ENCODE measurements at regions not wholly inside any gene's neighbourhood (a gene's known extent, or its start where the extent isn't known, plus 50 kb on each side); places are given as distances from the start of the nearest gene placed in this dataset.
"Not testable (repeated sequence)": the region's sequence is repeated elsewhere in the genome, so short reads cannot be mapped to it uniquely, and the experiment has no call there.

- DNase-seq (ENCODE audit: low read depth) = no peak
These were observed 251.5 kb upstream of the RASGEF1B start for GRCh38 chr4:81723019-81723884.

- DNase-seq (ENCODE audit: low read depth) = no peak
These were observed 250.7 kb upstream of the RASGEF1B start for GRCh38 chr4:81722290-81722851.

GRCh38 chr4:81715757-81716156 is 244.1 kb upstream of the RASGEF1B start:
- no peak for DNase-seq (ENCODE audit: low read depth)

GRCh38 chr4:81715357-81715756 is 243.7 kb upstream of the RASGEF1B start:
- DNase-seq (ENCODE audit: low read depth) = not testable (repeated sequence)

DNA sequence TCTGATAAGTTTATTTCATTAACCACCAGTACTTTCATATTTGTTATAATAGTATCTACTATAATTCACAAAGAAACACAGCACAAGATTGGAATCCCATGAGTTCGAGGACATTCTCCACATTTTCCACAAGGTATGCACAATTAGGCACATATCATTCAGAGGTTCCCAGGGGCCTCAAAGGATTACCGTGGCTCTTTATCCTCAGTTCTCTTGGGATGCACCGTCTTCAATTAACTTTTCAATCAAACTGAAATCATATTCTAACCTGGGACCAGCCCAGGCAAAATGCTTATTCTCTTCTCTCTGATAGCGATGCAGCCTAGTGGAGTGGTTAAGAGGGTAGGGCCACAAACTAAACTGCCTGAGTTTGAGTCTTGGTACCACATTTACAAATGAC is 242.6 kb upstream of the RASGEF1B start:
- no peak for DNase-seq (ENCODE audit: low read depth)

DNA sequence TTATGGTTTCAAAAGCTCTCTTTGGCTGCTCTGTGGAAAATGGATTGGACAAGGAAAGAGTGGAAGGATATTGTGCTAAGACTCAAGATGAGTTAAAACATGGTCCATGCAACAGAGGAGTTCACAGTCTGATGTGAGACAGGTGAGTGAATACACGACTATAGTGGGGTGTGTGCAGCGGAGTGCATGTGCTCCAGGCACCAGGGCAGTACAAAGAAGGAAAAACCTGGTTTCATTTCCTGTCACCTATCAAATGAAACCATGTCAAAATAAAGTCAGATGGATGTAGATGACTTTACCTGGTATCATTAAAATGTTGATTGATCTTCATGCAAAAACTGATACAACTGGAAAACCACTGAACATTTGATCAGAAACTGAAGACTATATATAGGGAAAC is 241.0 kb upstream of the RASGEF1B start:
- no peak for DNase-seq (ENCODE audit: low read depth)

DNA sequence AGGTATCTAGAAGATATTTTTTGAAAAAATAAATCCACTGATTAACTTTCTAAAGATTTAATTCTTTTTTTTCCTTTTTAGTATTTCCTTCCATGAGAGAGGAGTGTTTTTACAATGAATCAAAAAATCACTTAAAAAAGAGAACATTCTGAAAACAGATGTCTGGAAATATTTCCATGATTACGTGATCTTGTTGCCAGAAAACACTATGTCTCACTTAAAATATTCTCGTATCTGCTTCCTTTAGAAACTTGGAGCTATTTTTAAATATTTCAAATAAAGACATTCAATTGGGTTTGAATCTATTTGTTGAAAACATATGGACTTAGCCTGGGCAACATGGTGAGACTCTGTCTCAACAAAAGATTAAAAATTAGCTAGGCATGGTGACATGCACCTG is 232.8 kb upstream of the RASGEF1B start:
- no peak for DNase-seq (ENCODE audit: low read depth)

DNA sequence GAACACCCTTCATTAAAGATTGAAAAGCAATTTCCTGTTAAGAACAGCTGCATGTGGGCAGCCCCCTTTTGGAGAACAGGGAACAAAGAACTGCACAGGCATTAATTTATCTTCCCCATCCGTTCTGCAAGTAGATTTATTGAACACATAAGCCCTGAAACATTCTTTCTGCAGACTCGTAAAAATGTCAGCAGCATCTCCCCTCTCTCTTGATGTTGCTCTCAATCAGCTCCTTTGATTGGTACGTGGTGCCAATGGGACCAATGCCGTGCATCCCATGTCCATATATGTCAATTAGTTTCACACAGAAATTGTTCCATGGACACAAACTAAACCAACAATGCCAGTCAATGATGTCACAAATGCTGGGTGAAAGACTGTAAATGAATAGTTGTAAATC is 228.5 kb upstream of the RASGEF1B start:
- no peak for DNase-seq (ENCODE audit: low read depth)

- DNase-seq (ENCODE audit: low read depth) = no peak
These were observed 227.0 kb upstream of the RASGEF1B start for GRCh38 chr4:81698538-81699296.

DNA sequence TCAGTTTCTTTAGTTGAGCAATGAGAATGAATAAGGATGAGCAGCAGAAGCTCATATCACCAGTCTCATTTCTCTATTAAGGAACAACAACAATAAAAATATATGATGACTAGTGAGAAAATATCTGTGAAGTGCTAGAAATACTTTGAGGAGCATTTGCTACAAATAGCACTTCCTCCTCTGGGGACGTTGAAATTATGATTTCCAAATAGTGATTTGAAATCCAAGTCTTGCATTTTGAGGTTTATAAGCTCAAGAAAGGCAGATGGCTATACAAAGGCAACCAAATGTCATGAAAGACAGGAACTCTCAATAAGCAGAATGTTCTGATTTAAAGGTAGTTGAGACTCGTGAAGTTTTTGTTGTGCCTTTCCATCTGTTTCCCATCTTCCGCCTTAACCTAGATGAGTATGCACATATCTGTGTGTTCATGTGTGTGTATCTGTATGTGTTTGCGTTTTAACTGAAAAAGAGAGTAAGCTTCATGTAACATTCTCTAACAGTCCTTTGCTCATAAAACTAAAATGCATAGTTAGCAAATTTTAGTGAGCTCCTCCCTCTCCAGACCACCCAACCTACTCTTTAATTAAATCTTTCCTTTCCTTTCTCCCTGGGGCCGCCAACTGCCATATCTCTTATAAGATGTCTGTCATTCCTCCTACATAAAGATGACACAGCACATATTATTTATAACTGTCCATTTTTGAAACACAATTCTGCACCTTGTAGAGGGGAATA is 222.6 kb upstream of the RASGEF1B start:
- no peak for DNase-seq (ENCODE audit: low read depth)

GRCh38 chr4:81690871-81691270 is 219.2 kb upstream of the RASGEF1B start:
- DNase-seq (ENCODE audit: low read depth) = no peak

DNA sequence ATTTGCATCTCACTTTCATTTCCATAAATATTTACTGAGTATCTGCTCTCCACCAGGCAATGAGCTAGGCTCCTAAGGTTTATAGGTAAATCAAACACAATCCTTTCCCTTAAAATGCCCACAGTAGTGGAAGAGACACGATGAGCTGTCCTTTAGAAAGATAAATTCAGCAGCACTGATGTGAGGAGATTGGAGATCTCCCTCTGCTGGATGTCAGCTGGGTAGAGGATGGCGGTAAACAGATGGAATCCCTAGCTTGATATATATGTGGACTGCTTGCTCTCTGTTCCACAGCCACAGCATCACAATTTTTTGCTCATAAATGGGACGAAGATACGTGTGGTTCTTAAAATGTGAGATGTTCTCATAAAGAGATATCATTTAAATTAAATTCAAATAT is 216.4 kb upstream of the RASGEF1B start:
- no peak for DNase-seq (ENCODE audit: low read depth)

- no peak for DNase-seq (ENCODE audit: low read depth)
These were observed 215.8 kb upstream of the RASGEF1B start for GRCh38 chr4:81687471-81687870.

DNA sequence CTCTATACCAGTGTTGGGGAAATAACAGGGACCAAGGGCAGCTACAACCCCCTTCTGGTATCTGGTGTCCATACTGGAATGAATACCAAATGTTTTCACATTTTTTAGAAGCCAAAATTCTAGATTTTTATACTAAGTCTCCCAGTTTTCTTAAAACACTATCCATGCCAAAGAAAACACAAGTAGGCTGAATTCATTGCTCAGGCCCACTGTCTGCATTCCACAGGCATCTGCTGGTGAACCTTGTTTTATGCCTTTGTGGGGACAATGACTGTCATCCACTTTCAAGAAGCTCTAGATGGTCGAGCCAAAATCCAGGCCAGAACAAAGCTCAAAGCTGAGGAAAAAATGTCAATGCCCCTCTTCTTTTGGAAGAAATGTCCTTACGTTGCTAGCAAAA is 213.4 kb upstream of the RASGEF1B start:
- no peak for DNase-seq (ENCODE audit: low read depth)

- DNase-seq (ENCODE audit: low read depth) = no peak
These were observed 212.6 kb upstream of the RASGEF1B start for GRCh38 chr4:81684352-81684751.

DNA sequence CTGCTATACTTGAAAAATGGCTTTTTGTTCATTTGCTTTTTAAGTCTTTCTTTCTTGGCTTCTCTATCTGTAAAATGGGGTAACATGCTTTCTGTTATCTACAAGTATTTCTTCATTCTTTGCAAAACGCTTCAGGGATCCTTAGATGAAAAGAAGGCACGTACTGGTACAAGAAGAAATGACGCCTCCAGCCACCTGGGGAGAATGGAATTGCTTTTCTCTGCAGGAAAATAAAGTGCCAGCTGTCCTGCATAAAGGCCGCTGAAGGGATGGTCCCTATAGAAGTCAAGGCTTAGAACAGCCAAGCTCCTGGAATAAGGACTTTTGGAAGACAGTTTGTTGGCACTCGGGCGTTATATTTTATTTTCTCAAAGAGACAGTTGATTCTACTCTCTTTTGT is 210.8 kb upstream of the RASGEF1B start:
- no peak for DNase-seq (ENCODE audit: low read depth)

GRCh38 chr4:81679315-81679714 is 207.6 kb upstream of the RASGEF1B start:
- no peak for DNase-seq (ENCODE audit: low read depth)

GRCh38 chr4:81678801-81679200 is 207.1 kb upstream of the RASGEF1B start:
- no peak for DNase-seq (ENCODE audit: low read depth)

GRCh38 chr4:81676537-81676936 is 204.8 kb upstream of the RASGEF1B start:
- DNase-seq (ENCODE audit: low read depth) = no peak

GRCh38 chr4:81675791-81676393 is 204.2 kb upstream of the RASGEF1B start:
- no peak for DNase-seq (ENCODE audit: low read depth)

GRCh38 chr4:81673961-81674360 is 202.3 kb upstream of the RASGEF1B start:
- no peak for DNase-seq (ENCODE audit: low read depth)

GRCh38 chr4:81668328-81668727 is 196.6 kb upstream of the RASGEF1B start:
- not testable (repeated sequence) for DNase-seq (ENCODE audit: low read depth)
